HEK293 (cell line): ENCODE measurements at regions not wholly inside any gene's neighbourhood (a gene's known extent, or its start where the extent isn't known, plus 50 kb on each side); places are given as distances from the start of the nearest gene placed in this dataset.

ENCODE experiments used
- CTCF ChIA-PET: fragments of 350-600 bp; formaldehyde crosslinking; extraction: SDS; loops from one replicate; lab custom pipeline; 2021; ENCODE audit warnings: antibody characterized with exemption; lab: Yijun Ruan, JAX
- POLR2A ChIA-PET: fragments of 300-600 bp; formaldehyde crosslinking; extraction: SDS; loops from one replicate; lab custom pipeline; 2020; ENCODE audit warnings: antibody characterized with exemption, inconsistent platforms; lab: Yijun Ruan, JAX
- H3K27ac ChIP-seq: fragments of 200-500 bp; sonication (Bioruptor generic); 2 replicates; pipeline ENCODE4 v1.5.1; 2014; ENCODE audit warnings: low read depth, low read length, control low read depth, inconsistent platforms; ENCODE audit errors: extremely low read depth
- H3K36me3 ChIP-seq, 2 experiments: fragments of 200-500 bp in 1 of 2; sonication (Bioruptor generic) in 1 of 2; 1 replicate in 1 of 2; 2 replicates in 1 of 2; pipeline ENCODE4 v1.5.1; 2014 to 2017; ENCODE audit warnings: inconsistent platforms in 2 of 2, low read length in 2 of 2; ENCODE audit not compliant: control insufficient read depth in 2 of 2, insufficient read depth in 1 of 2
- H3K4me1 ChIP-seq: fragments of 200-500 bp; sonication (Bioruptor generic); 2 replicates; pipeline ENCODE4 v1.5.1; 2014; ENCODE audit warnings: mild to moderate bottlenecking, low read length, inconsistent platforms; ENCODE audit not compliant: control insufficient read depth, insufficient read depth
- H3K4me3 ChIP-seq: 2 replicates; pipeline ENCODE4 v1.5.1; 2011; ENCODE audit warnings: low read depth, mild to moderate bottlenecking, control low read depth, low read length, moderate library complexity
- H3K9me3 ChIP-seq: fragments of 200-500 bp; sonication (Bioruptor generic); 2 replicates; pipeline ENCODE4 v1.5.1; 2014; ENCODE audit warnings: low read depth, low read length, inconsistent platforms; ENCODE audit not compliant: control insufficient read depth, insufficient read depth
- HOXD13 ChIP-seq: sonication (generic); formaldehyde crosslinking; IDR thresholded peaks from 2 replicates; pipeline ENCODE4 v1.8.0; 2022; ENCODE audit warnings: missing genetic modification reagents, borderline replicate concordance
- MEIS1 ChIP-seq: sonication (generic); formaldehyde crosslinking; IDR thresholded peaks from 2 replicates; pipeline ENCODE4 v1.8.1; 2022; ENCODE audit warnings: missing genetic modification reagents, mild to moderate bottlenecking, borderline replicate concordance
- RBAK ChIP-seq: fragments of 450-650 bp; formaldehyde crosslinking; IDR thresholded peaks from 2 replicates; pipeline ENCODE4 v1.5.1; 2016; ENCODE audit warnings: missing biosample characterization, missing genetic modification characterization
- SP2 ChIP-seq: fragments of 450-650 bp; formaldehyde crosslinking; IDR thresholded peaks from 2 replicates; pipeline ENCODE4 v1.5.1; 2016; ENCODE audit warnings: missing biosample characterization, missing genetic modification characterization
- YY1 ChIP-seq: fragments of 450-650 bp; formaldehyde crosslinking; IDR thresholded peaks from 2 replicates; pipeline ENCODE4 v1.5.1; 2018; ENCODE audit warnings: missing biosample characterization, missing genetic modification characterization
- ZBTB1 ChIP-seq: fragments of 450-650 bp; formaldehyde crosslinking; IDR thresholded peaks from 2 replicates; pipeline ENCODE4 v1.5.1; 2016; ENCODE audit warnings: missing biosample characterization, missing genetic modification characterization
- ZBTB21 ChIP-seq: fragments of 450-650 bp; formaldehyde crosslinking; IDR thresholded peaks from 2 replicates; pipeline ENCODE4 v1.5.1; 2017; ENCODE audit warnings: missing biosample characterization, missing genetic modification characterization
- ZBTB48 ChIP-seq: fragments of 450-650 bp; formaldehyde crosslinking; IDR thresholded peaks from 2 replicates; pipeline ENCODE4 v1.5.1; 2016; ENCODE audit warnings: missing biosample characterization, missing genetic modification characterization
- ZNF10 ChIP-seq: fragments of 450-650 bp; formaldehyde crosslinking; IDR thresholded peaks from 2 replicates; pipeline ENCODE4 v1.5.1; 2017; ENCODE audit warnings: missing biosample characterization, missing genetic modification characterization
- ZNF138 ChIP-seq: fragments of 450-650 bp; formaldehyde crosslinking; IDR thresholded peaks from 2 replicates; pipeline ENCODE4 v1.5.1; 2016; ENCODE audit warnings: missing biosample characterization, missing genetic modification characterization, borderline replicate concordance
- ZNF221 ChIP-seq: fragments of 450-650 bp; formaldehyde crosslinking; IDR thresholded peaks from 2 replicates; pipeline ENCODE4 v1.5.1; 2017; ENCODE audit warnings: missing biosample characterization, missing genetic modification characterization, borderline replicate concordance
- ZNF366 ChIP-seq: fragments of 450-650 bp; formaldehyde crosslinking; conservative IDR thresholded peaks from 2 replicates; pipeline ENCODE4 v1.5.1; 2016; ENCODE audit warnings: missing biosample characterization, missing genetic modification characterization
- ZNF514 ChIP-seq: fragments of 450-650 bp; formaldehyde crosslinking; IDR thresholded peaks from 2 replicates; pipeline ENCODE4 v1.5.1; 2016; ENCODE audit warnings: missing biosample characterization, missing genetic modification characterization
- ZNF600 ChIP-seq: fragments of 450-650 bp; formaldehyde crosslinking; IDR thresholded peaks from 2 replicates; pipeline ENCODE4 v1.5.1; 2016; ENCODE audit warnings: missing biosample characterization, missing genetic modification characterization
- ZNF623 ChIP-seq: fragments of 450-650 bp; formaldehyde crosslinking; IDR thresholded peaks from 2 replicates; pipeline ENCODE4 v1.5.1; 2016; ENCODE audit warnings: missing biosample characterization, missing genetic modification characterization
- ZNF670 ChIP-seq: fragments of 450-650 bp; formaldehyde crosslinking; IDR thresholded peaks from 2 replicates; pipeline ENCODE4 v1.5.1; 2016; ENCODE audit warnings: missing biosample characterization, missing genetic modification characterization, low read depth
- ZNF777 ChIP-seq: fragments of 450-650 bp; formaldehyde crosslinking; IDR thresholded peaks from 2 replicates; pipeline ENCODE4 v1.5.1; 2017; ENCODE audit warnings: missing biosample characterization, missing genetic modification characterization, borderline replicate concordance
- ZNF791 ChIP-seq: fragments of 450-650 bp; formaldehyde crosslinking; IDR thresholded peaks from 2 replicates; pipeline ENCODE4 v1.5.1; 2016; ENCODE audit warnings: missing biosample characterization, missing genetic modification characterization
- ZSCAN30 ChIP-seq: fragments of 450-650 bp; IDR thresholded peaks from 2 replicates; pipeline ENCODE4 v1.5.1; 2018; ENCODE audit warnings: missing biosample characterization, mild to moderate bottlenecking, missing genetic modification characterization, moderate library complexity
- TF ChIP-seq, protein P1 (sequence below): fragments of 450-650 bp; formaldehyde crosslinking; IDR thresholded peaks from 2 replicates; pipeline ENCODE4 v1.5.1; 2016; ENCODE audit warnings: missing biosample characterization, missing genetic modification characterization
- TF ChIP-seq, protein P2 (sequence below): fragments of 450-650 bp; formaldehyde crosslinking; IDR thresholded peaks from 2 replicates; pipeline ENCODE4 v1.5.1; 2016; ENCODE audit warnings: missing biosample characterization, missing genetic modification characterization
- TF ChIP-seq, protein P3 (sequence below): fragments of 450-650 bp; formaldehyde crosslinking; IDR thresholded peaks from 2 replicates; pipeline ENCODE4 v1.5.1; 2017; ENCODE audit warnings: missing biosample characterization, missing genetic modification characterization
- TF ChIP-seq, protein P4 (sequence below): fragments of 450-650 bp; formaldehyde crosslinking; IDR thresholded peaks from 2 replicates; pipeline ENCODE4 v1.5.1; 2017; ENCODE audit warnings: missing biosample characterization, missing genetic modification characterization
- TF ChIP-seq, protein P5 (sequence below): fragments of 450-650 bp; IDR thresholded peaks from 2 replicates; pipeline ENCODE4 v1.5.1; 2018; ENCODE audit warnings: missing biosample characterization, mild to moderate bottlenecking, missing genetic modification characterization

DNA sequence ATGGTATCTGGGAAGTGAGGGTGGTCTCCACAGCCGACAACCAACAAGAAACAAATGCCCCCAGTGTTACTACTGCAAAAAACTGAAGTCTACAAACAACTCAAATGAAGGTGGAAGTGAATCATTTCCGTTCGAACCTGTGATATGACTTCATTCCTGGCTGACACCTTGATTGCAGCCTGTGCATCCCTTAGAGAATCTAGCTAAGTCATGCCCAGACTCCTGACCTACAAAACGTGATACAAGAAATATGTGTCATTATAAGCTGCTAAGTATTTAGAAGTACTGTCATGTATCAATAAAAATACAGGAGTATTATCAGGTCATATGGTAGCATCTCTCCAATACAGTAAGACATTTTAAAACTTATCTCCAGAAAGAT, 959.7 kb upstream of the LCORL start:
- no peaks in the 10 kb centered on the region for H3K36me3 ChIP-seq
- no peak overlapping the region for H3K27ac ChIP-seq
- TF ChIP-seq ZNF623 (tag by site-specific recombination) (no peak), ZNF138 (tag by site-specific recombination) (no peak), ZBTB1 (no peak), HOXD13 (no peak), ZBTB21 (tag by site-specific recombination) (no peak), ZNF10 (no peak)
- ChIA-PET POLR2A (no interaction called here), CTCF (no interaction called here)
- no peak overlapping the region for H3K4me3 ChIP-seq
- H3K9me3 ChIP-seq: no peaks in the 10 kb centered on the region
- no peaks in the 10 kb centered on the region for H3K4me1 ChIP-seq

DNA sequence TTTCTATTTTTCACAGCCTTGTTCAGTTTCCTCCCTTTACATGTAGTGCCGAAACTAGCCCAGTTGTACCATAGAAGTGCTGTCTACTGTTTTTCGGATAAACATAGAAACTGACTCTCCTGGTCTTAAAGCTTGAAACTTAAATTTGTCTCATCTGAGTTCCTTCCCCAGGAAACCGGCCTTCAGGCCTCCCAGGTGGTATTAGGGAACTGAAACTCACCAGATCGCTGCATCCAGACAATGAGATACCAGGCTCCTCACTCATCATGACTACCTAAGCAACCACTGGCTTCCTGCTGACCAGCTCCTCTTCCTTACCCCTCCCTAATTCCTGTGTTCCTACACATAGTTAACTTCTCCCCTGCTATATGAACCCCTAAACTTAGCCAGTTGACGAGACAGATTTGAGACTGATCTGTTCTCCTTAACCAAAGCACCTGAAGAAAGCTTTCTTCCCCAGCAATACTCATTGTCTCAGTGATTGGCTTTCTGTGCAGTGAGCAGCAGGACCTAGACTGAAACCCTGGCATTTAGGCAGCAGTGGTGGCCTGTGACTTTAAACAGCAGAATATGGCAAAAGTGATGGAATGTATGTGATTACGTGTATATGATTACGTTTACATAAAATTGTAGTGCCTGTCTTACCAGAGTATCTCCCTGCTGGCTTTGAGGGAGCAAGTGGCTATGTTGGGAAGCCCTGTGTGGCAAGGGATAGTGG, 959.1 kb upstream of the LCORL start:
- Histone ChIP-seq H3K36me3 (no peaks in the 10 kb centered on the region), H3K27ac (no peak overlapping the region), H3K4me3 (no peak overlapping the region), H3K4me1 (no peaks in the 10 kb centered on the region), H3K9me3 (no peaks in the 10 kb centered on the region)
- ChIA-PET POLR2A (no interaction called here), CTCF (no interaction called here)
- TF ChIP-seq ZNF791 (tag by site-specific recombination) (no peak), ZNF670 (tag by site-specific recombination) (no peak), ZSCAN30 (no peak), ZNF777 (no peak), ZNF623 (tag by site-specific recombination) (no peak), MEIS1 (CRISPR knock-in tag) (no peak), ZNF514 (tag by site-specific recombination) (no peak), ZNF221 (tag by site-specific recombination) (no peak), ZBTB48 (tag by site-specific recombination) (no peak)
- TF ChIP-seq, protein P1, sequence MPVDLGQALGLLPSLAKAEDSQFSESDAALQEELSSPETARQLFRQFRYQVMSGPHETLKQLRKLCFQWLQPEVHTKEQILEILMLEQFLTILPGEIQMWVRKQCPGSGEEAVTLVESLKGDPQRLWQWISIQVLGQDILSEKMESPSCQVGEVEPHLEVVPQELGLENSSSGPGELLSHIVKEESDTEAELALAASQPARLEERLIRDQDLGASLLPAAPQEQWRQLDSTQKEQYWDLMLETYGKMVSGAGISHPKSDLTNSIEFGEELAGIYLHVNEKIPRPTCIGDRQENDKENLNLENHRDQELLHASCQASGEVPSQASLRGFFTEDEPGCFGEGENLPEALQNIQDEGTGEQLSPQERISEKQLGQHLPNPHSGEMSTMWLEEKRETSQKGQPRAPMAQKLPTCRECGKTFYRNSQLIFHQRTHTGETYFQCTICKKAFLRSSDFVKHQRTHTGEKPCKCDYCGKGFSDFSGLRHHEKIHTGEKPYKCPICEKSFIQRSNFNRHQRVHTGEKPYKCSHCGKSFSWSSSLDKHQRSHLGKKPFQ: no peak
- TF ChIP-seq, protein P2, sequence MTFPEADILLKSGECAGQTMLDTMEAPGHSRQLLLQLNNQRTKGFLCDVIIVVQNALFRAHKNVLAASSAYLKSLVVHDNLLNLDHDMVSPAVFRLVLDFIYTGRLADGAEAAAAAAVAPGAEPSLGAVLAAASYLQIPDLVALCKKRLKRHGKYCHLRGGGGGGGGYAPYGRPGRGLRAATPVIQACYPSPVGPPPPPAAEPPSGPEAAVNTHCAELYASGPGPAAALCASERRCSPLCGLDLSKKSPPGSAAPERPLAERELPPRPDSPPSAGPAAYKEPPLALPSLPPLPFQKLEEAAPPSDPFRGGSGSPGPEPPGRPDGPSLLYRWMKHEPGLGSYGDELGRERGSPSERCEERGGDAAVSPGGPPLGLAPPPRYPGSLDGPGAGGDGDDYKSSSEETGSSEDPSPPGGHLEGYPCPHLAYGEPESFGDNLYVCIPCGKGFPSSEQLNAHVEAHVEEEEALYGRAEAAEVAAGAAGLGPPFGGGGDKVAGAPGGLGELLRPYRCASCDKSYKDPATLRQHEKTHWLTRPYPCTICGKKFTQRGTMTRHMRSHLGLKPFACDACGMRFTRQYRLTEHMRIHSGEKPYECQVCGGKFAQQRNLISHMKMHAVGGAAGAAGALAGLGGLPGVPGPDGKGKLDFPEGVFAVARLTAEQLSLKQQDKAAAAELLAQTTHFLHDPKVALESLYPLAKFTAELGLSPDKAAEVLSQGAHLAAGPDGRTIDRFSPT: no peak
- TF ChIP-seq, protein P3, sequence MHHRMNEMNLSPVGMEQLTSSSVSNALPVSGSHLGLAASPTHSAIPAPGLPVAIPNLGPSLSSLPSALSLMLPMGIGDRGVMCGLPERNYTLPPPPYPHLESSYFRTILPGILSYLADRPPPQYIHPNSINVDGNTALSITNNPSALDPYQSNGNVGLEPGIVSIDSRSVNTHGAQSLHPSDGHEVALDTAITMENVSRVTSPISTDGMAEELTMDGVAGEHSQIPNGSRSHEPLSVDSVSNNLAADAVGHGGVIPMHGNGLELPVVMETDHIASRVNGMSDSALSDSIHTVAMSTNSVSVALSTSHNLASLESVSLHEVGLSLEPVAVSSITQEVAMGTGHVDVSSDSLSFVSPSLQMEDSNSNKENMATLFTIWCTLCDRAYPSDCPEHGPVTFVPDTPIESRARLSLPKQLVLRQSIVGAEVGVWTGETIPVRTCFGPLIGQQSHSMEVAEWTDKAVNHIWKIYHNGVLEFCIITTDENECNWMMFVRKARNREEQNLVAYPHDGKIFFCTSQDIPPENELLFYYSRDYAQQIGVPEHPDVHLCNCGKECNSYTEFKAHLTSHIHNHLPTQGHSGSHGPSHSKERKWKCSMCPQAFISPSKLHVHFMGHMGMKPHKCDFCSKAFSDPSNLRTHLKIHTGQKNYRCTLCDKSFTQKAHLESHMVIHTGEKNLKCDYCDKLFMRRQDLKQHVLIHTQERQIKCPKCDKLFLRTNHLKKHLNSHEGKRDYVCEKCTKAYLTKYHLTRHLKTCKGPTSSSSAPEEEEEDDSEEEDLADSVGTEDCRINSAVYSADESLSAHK: no peak

DNA sequence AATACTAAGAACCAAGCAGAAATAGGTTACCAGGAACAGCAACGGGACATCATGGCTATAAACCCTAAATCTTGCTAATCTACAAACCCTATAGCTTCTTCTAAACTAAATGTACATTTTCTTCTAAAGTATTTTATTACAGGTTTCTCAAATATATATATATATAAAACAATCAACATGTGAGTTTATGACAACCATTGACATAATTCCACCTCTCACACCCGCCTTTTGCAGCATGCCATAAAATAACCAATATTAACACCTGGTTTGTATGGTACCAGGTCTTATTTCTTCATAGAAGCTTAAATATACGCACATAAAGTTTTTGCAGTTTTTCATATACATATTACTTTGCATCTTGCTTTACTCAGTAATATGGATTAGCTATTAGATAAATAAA, 955.3 kb upstream of the LCORL start:
- POLR2A ChIA-PET: no interaction called here
- H3K36me3 ChIP-seq: no peaks in the 10 kb centered on the region
- CTCF ChIA-PET: no interaction called here
- H3K9me3 ChIP-seq: no peaks in the 10 kb centered on the region
- H3K27ac ChIP-seq: no peak overlapping the region
- TF ChIP-seq, protein P4, sequence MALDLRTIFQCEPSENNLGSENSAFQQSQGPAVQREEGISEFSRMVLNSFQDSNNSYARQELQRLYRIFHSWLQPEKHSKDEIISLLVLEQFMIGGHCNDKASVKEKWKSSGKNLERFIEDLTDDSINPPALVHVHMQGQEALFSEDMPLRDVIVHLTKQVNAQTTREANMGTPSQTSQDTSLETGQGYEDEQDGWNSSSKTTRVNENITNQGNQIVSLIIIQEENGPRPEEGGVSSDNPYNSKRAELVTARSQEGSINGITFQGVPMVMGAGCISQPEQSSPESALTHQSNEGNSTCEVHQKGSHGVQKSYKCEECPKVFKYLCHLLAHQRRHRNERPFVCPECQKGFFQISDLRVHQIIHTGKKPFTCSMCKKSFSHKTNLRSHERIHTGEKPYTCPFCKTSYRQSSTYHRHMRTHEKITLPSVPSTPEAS (tag by site-specific recombination): no peak
- TF ChIP-seq ZNF366 (no peak), ZNF600 (no peak), RBAK (tag by site-specific recombination) (no peak), SP2 (tag by site-specific recombination) (no peak), YY1 (tag by site-specific recombination) (no peak)
- TF ChIP-seq, protein P5, sequence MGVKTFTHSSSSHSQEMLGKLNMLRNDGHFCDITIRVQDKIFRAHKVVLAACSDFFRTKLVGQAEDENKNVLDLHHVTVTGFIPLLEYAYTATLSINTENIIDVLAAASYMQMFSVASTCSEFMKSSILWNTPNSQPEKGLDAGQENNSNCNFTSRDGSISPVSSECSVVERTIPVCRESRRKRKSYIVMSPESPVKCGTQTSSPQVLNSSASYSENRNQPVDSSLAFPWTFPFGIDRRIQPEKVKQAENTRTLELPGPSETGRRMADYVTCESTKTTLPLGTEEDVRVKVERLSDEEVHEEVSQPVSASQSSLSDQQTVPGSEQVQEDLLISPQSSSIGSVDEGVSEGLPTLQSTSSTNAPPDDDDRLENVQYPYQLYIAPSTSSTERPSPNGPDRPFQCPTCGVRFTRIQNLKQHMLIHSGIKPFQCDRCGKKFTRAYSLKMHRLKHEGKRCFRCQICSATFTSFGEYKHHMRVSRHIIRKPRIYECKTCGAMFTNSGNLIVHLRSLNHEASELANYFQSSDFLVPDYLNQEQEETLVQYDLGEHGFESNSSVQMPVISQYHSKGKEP: no peak
- no peak overlapping the region for H3K4me3 ChIP-seq
- H3K4me1 ChIP-seq: no peaks in the 10 kb centered on the region
